ENCODE measurements at regions not wholly inside any gene's neighbourhood (a gene's known extent, or its start where the extent isn't known, plus 50 kb on each side); places are given as distances from the start of the nearest gene placed in this dataset.

- H3K9me3 Mint-ChIP-seq: no peaks in the 10 kb centered on the region
- no peaks in the 10 kb centered on the region for H3K4me1 Mint-ChIP-seq (ENCODE audit: low read depth)
- H3K36me3 Mint-ChIP-seq (ENCODE audit: low read depth): no peaks in the 10 kb centered on the region
- no peak for DNase-seq
- H3K27me3 Mint-ChIP-seq (ENCODE audit: insufficient read depth): peaks cover 27% of the 10 kb centered on the region
- no peak overlapping the region for H3K4me3 Mint-ChIP-seq
- no peak overlapping the region for H3K27ac Mint-ChIP-seq
- TF ChIP-seq CTCF (IDR thresholded peaks at IDR 0.05): no peak
Measured at GRCh38 chr5:133839721-133840120, 128.7 kb downstream of the C5orf15 start.

- Mint-ChIP-seq H3K4me3 (no peak overlapping the region), H3K27ac (no peak overlapping the region), H3K27me3 (ENCODE audit: insufficient read depth) (peaks cover 25% of the 10 kb centered on the region), H3K9me3 (no peaks in the 10 kb centered on the region), H3K4me1 (ENCODE audit: low read depth) (no peaks in the 10 kb centered on the region), H3K36me3 (ENCODE audit: low read depth) (no peaks in the 10 kb centered on the region)
- DNase-seq: no peak
- no peak for TF ChIP-seq CTCF (IDR thresholded peaks at IDR 0.05)
Measured at GRCh38 chr5:133839090-133839489, 129.3 kb downstream of the C5orf15 start.

GRCh38 chr5:133838286-133838685 lies 130.1 kb downstream of the C5orf15 start:
- no peaks in the 10 kb centered on the region for H3K4me1 Mint-ChIP-seq (ENCODE audit: low read depth)
- H3K27me3 Mint-ChIP-seq (ENCODE audit: insufficient read depth): peaks cover 23% of the 10 kb centered on the region
- no peak overlapping the region for H3K4me3 Mint-ChIP-seq
- no peak overlapping the region for H3K27ac Mint-ChIP-seq
- no peaks in the 10 kb centered on the region for H3K9me3 Mint-ChIP-seq
- no peak for DNase-seq
- H3K36me3 Mint-ChIP-seq (ENCODE audit: low read depth): no peaks in the 10 kb centered on the region
- no peak for TF ChIP-seq CTCF (IDR thresholded peaks at IDR 0.05)

GRCh38 chr5:133831491-133832224 lies 136.8 kb downstream of the C5orf15 start:
- no peak for TF ChIP-seq CTCF (IDR thresholded peaks at IDR 0.05)
- Mint-ChIP-seq H3K9me3 (no peaks in the 10 kb centered on the region), H3K27ac (peak overlapping the region; percentile 80), H3K4me1 (ENCODE audit: low read depth) (peaks cover 23% of the 10 kb centered on the region), H3K36me3 (ENCODE audit: low read depth) (no peaks in the 10 kb centered on the region), H3K27me3 (ENCODE audit: insufficient read depth) (peaks cover 2% of the 10 kb centered on the region; the same call in 1 of the 2 replicates), H3K4me3 (peak overlapping the region; percentile 79)
- peak; percentile 70 for DNase-seq

GRCh38 chr5:133830911-133831310 lies 137.5 kb downstream of the C5orf15 start:
- H3K4me3 Mint-ChIP-seq: no peak overlapping the region
- H3K27ac Mint-ChIP-seq: peak overlapping the region; percentile 80; the same call in 1 of the 2 replicates

More at GRCh38 chr5:133830911-133831310, 137.5 kb downstream of the C5orf15 start:
- Mint-ChIP-seq H3K27me3 (ENCODE audit: insufficient read depth) (peaks cover 6% of the 10 kb centered on the region), H3K36me3 (ENCODE audit: low read depth) (no peaks in the 10 kb centered on the region), H3K9me3 (peaks cover 4% of the 10 kb centered on the region; the same call in 1 of the 2 replicates), H3K4me1 (ENCODE audit: low read depth) (peaks cover 23% of the 10 kb centered on the region)
- no peak for DNase-seq
- no peak for TF ChIP-seq CTCF (IDR thresholded peaks at IDR 0.05)
